Prostate gland (tissue), 2 donors: ENCODE measurements at regions not wholly inside any gene's neighbourhood (a gene's known extent, or its start where the extent isn't known, plus 50 kb on each side); places are given as distances from the start of the nearest gene placed in this dataset.

Experiments
- CTCF ChIP-seq, 4 experiments: fragments of 200-600 bp in 2 of 4; fragments of 450-650 bp in 2 of 4; sonication (generic) in 2 of 4; IDR thresholded peaks; 1 replicate in 3 of 4; 2 replicates in 1 of 4; pipeline ENCODE4 v1.5.1; 2016 to 2019; ENCODE audit warnings: antibody characterized with exemption in 4 of 4, mild to moderate bottlenecking in 2 of 4, moderate library complexity in 2 of 4
- POLR2A ChIP-seq: fragments of 450-650 bp; IDR thresholded peaks from one replicate; pipeline ENCODE4 v1.6.1; 2016; ENCODE audit warnings: antibody characterized with exemption, mild to moderate bottlenecking
- POLR2AphosphoS5 ChIP-seq: sonication (generic); formaldehyde crosslinking; IDR thresholded peaks from one replicate; pipeline ENCODE4 v1.6.1; 2017; ENCODE audit warnings: antibody characterized with exemption

- TF ChIP-seq CTCF (IDR thresholded peaks at IDR 0.05): no peak
- no peak for TF ChIP-seq POLR2A
- no peak for TF ChIP-seq POLR2AphosphoS5
These were observed 240.0 kb upstream of the AMIGO2 start for GRCh38 chr12:47319746-47320145.
